ENCODE measurements at regions not wholly inside any gene's neighbourhood (a gene's known extent, or its start where the extent isn't known, plus 50 kb on each side); places are given as distances from the start of the nearest gene placed in this dataset.

- Histone ChIP-seq H3K27me3 (ENCODE audit: insufficient read depth, low read length) (no peaks in the 10 kb centered on the region), H3K9me3 (ENCODE audit: insufficient read depth, low read depth, low read length) (no peaks in the 10 kb centered on the region), H3K79me2 (ENCODE audit: insufficient read depth, low read length) (no peaks in the 10 kb centered on the region), H2AFZ (ENCODE audit: low read depth, low read length) (no peak overlapping the region), H3K9ac (ENCODE audit: low read length) (no peak overlapping the region), H3K4me3 (ENCODE audit: insufficient read depth, low read depth, low read length) (no peak overlapping the region), H3K4me2 (ENCODE audit: low read length) (no peak overlapping the region), H3K4me1 (ENCODE audit: insufficient read depth, low read length) (no peaks in the 10 kb centered on the region), H3K27ac (ENCODE audit: low read depth, low read length) (no peak overlapping the region), H3K36me3 (ENCODE audit: insufficient read depth, low read length) (no peaks in the 10 kb centered on the region), H4K20me1 (ENCODE audit: insufficient read depth, low read length) (no peaks in the 10 kb centered on the region)
- DNase-seq (ENCODE audit: low read depth) (peak; percentile 59), FAIRE-seq (no peak)
- TF ChIP-seq, protein P1, sequence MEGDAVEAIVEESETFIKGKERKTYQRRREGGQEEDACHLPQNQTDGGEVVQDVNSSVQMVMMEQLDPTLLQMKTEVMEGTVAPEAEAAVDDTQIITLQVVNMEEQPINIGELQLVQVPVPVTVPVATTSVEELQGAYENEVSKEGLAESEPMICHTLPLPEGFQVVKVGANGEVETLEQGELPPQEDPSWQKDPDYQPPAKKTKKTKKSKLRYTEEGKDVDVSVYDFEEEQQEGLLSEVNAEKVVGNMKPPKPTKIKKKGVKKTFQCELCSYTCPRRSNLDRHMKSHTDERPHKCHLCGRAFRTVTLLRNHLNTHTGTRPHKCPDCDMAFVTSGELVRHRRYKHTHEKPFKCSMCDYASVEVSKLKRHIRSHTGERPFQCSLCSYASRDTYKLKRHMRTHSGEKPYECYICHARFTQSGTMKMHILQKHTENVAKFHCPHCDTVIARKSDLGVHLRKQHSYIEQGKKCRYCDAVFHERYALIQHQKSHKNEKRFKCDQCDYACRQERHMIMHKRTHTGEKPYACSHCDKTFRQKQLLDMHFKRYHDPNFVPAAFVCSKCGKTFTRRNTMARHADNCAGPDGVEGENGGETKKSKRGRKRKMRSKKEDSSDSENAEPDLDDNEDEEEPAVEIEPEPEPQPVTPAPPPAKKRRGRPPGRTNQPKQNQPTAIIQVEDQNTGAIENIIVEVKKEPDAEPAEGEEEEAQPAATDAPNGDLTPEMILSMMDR (IDR thresholded peaks at IDR 0.05; ENCODE audit: insufficient read depth, low read depth, low read length), result no peak
- no peak for TF ChIP-seq EZH2 (IDR thresholded peaks at IDR 0.05; ENCODE audit: insufficient read depth, low read length)
- H3K4me3 Mint-ChIP-seq (ENCODE audit: unreplicated experiment), result no peak overlapping the region
- no peaks in the 10 kb centered on the region for H3K36me3 Mint-ChIP-seq (ENCODE audit: low read depth, unreplicated experiment)
- peaks cover 3% of the 10 kb centered on the region for H3K4me1 Mint-ChIP-seq (ENCODE audit: low read depth, unreplicated experiment)
- no peak overlapping the region for H3K27ac Mint-ChIP-seq (ENCODE audit: unreplicated experiment)
- peaks cover 2% of the 10 kb centered on the region for H3K27me3 Mint-ChIP-seq (ENCODE audit: low read depth, unreplicated experiment)
- H3K9me3 Mint-ChIP-seq (ENCODE audit: unreplicated experiment), result peaks cover 4% of the 10 kb centered on the region
Observed at GRCh38 chr2:221125691-221126090, 446.4 kb downstream of the EPHA4 start.

DNA sequence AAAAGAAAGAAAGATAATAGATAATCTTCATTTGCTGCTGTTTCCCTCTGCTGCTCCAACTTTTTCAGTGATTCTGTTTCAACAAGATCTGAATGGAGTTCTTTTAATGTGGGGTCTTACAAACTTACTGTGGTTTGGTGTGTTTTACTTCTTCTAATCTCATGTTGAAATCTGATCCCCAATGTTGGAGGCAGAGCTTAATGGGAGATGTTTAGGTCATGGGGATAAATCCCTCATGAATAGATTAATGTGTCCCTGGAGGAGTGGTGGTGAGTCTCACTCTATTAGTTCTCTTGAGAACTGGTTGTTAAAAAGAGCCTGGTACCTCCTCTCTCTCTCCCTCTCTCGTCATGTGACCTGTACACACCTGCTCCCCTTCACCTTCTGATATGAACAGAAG is 442.4 kb downstream of the EPHA4 start:
- Mint-ChIP-seq H3K27ac (ENCODE audit: unreplicated experiment) (no peak overlapping the region), H3K9me3 (ENCODE audit: unreplicated experiment) (peaks cover 4% of the 10 kb centered on the region), H3K4me3 (ENCODE audit: unreplicated experiment) (no peak overlapping the region), H3K36me3 (ENCODE audit: low read depth, unreplicated experiment) (no peaks in the 10 kb centered on the region), H3K4me1 (ENCODE audit: low read depth, unreplicated experiment) (peaks cover 3% of the 10 kb centered on the region), H3K27me3 (ENCODE audit: low read depth, unreplicated experiment) (no peaks in the 10 kb centered on the region)
- no peaks in the 10 kb centered on the region for H3K27me3 ChIP-seq (ENCODE audit: insufficient read depth, low read length)
- no peaks in the 10 kb centered on the region for H3K9me3 ChIP-seq (ENCODE audit: insufficient read depth, low read depth, low read length)
- no peak overlapping the region for H3K27ac ChIP-seq (ENCODE audit: low read depth, low read length)
- TF ChIP-seq EZH2 (IDR thresholded peaks at IDR 0.05; ENCODE audit: insufficient read depth, low read length), result no peak
- TF ChIP-seq, protein P1 (IDR thresholded peaks at IDR 0.05; ENCODE audit: insufficient read depth, low read depth, low read length), result no peak
- H3K4me1 ChIP-seq (ENCODE audit: insufficient read depth, low read length), result no peaks in the 10 kb centered on the region
- H3K9ac ChIP-seq (ENCODE audit: low read length), result no peak overlapping the region
- no peaks in the 10 kb centered on the region for H4K20me1 ChIP-seq (ENCODE audit: insufficient read depth, low read length)
- H2AFZ ChIP-seq (ENCODE audit: low read depth, low read length), result no peak overlapping the region
- no peak overlapping the region for H3K4me2 ChIP-seq (ENCODE audit: low read length)
- H3K36me3 ChIP-seq (ENCODE audit: insufficient read depth, low read length), result no peaks in the 10 kb centered on the region
- no peak for DNase-seq (ENCODE audit: low read depth)
- no peaks in the 10 kb centered on the region for H3K79me2 ChIP-seq (ENCODE audit: insufficient read depth, low read length)
- H3K4me3 ChIP-seq (ENCODE audit: insufficient read depth, low read depth, low read length), result no peak overlapping the region
- no peak for FAIRE-seq

- H3K27ac Mint-ChIP-seq (ENCODE audit: unreplicated experiment), result no peak overlapping the region
- H3K4me3 ChIP-seq (ENCODE audit: insufficient read depth, low read depth, low read length), result no peak overlapping the region
- H3K9me3 Mint-ChIP-seq (ENCODE audit: unreplicated experiment), result peaks cover 4% of the 10 kb centered on the region
- DNase-seq (ENCODE audit: low read depth), result no peak
- no peaks in the 10 kb centered on the region for H3K27me3 ChIP-seq (ENCODE audit: insufficient read depth, low read length)
- H3K9me3 ChIP-seq (ENCODE audit: insufficient read depth, low read depth, low read length), result no peaks in the 10 kb centered on the region
- H3K4me1 ChIP-seq (ENCODE audit: insufficient read depth, low read length), result no peaks in the 10 kb centered on the region
- no peak for FAIRE-seq
- H3K36me3 Mint-ChIP-seq (ENCODE audit: low read depth, unreplicated experiment), result no peaks in the 10 kb centered on the region
- TF ChIP-seq EZH2 (IDR thresholded peaks at IDR 0.05; ENCODE audit: insufficient read depth, low read length), result no peak
- no peak overlapping the region for H2AFZ ChIP-seq (ENCODE audit: low read depth, low read length)
- H3K4me1 Mint-ChIP-seq (ENCODE audit: low read depth, unreplicated experiment), result peaks cover 3% of the 10 kb centered on the region
- no peak overlapping the region for H3K4me3 Mint-ChIP-seq (ENCODE audit: unreplicated experiment)
- no peaks in the 10 kb centered on the region for H4K20me1 ChIP-seq (ENCODE audit: insufficient read depth, low read length)
- H3K36me3 ChIP-seq (ENCODE audit: insufficient read depth, low read length), result no peaks in the 10 kb centered on the region
- H3K27ac ChIP-seq (ENCODE audit: low read depth, low read length), result no peak overlapping the region
- no peak overlapping the region for H3K9ac ChIP-seq (ENCODE audit: low read length)
- no peaks in the 10 kb centered on the region for H3K27me3 Mint-ChIP-seq (ENCODE audit: low read depth, unreplicated experiment)
- no peak overlapping the region for H3K4me2 ChIP-seq (ENCODE audit: low read length)
- H3K79me2 ChIP-seq (ENCODE audit: insufficient read depth, low read length), result no peaks in the 10 kb centered on the region
Observed at GRCh38 chr2:221130431-221130830, 441.7 kb downstream of the EPHA4 start.
